Mucosa of stomach (tissue), 1 donor: ENCODE measurements at regions not wholly inside any gene's neighbourhood (a gene's known extent, or its start where the extent isn't known, plus 50 kb on each side); places are given as distances from the start of the nearest gene placed in this dataset.

ENCODE experiments used
- H3K27me3 ChIP-seq: one replicate; pipeline ENCODE4 v1.7.0; 2013; ENCODE audit warnings: mild to moderate bottlenecking, low read length; ENCODE audit not compliant: control insufficient read depth, insufficient read depth
- H3K36me3 ChIP-seq: one replicate; pipeline ENCODE4 v1.7.0; 2013; ENCODE audit warnings: low read length; ENCODE audit not compliant: control insufficient read depth, insufficient read depth
- H3K4me1 ChIP-seq: one replicate; pipeline ENCODE4 v1.7.0; 2013; ENCODE audit warnings: mild to moderate bottlenecking, low read length; ENCODE audit not compliant: control insufficient read depth, insufficient read depth
- H3K4me3 ChIP-seq: one replicate; pipeline ENCODE4 v1.7.0; 2013; ENCODE audit warnings: low read length
- H3K9ac ChIP-seq: one replicate; pipeline ENCODE4 v1.7.0; 2013; ENCODE audit warnings: mild to moderate bottlenecking, low read length, moderate library complexity
- H3K9me3 ChIP-seq: one replicate; pipeline ENCODE4 v1.7.0; 2013; ENCODE audit warnings: mild to moderate bottlenecking, low read length, moderate library complexity; ENCODE audit not compliant: control insufficient read depth
- donor health status: Pancreatic carcinoma.

GRCh38 chr6:169838346-169839028, 87.1 kb downstream of the ERMARD start:
- Histone ChIP-seq H3K9me3 (no peaks in the 10 kb centered on the region), H3K36me3 (no peaks in the 10 kb centered on the region), H3K4me1 (no peaks in the 10 kb centered on the region), H3K4me3 (no peak overlapping the region), H3K9ac (no peak overlapping the region), H3K27me3 (no peaks in the 10 kb centered on the region)

- Histone ChIP-seq H3K36me3 (no peaks in the 10 kb centered on the region), H3K4me3 (no peak overlapping the region), H3K9ac (no peak overlapping the region), H3K27me3 (no peaks in the 10 kb centered on the region), H3K9me3 (no peaks in the 10 kb centered on the region), H3K4me1 (peaks cover 4% of the 10 kb centered on the region)
Observed at GRCh38 chr6:169837529-169838250, 86.3 kb downstream of the ERMARD start.

- Histone ChIP-seq H3K36me3 (no peaks in the 10 kb centered on the region), H3K4me3 (no peak overlapping the region), H3K4me1 (peaks cover 16% of the 10 kb centered on the region), H3K9me3 (no peaks in the 10 kb centered on the region), H3K27me3 (peaks cover 5% of the 10 kb centered on the region), H3K9ac (no peak overlapping the region)
Observed at GRCh38 chr6:169833258-169833794, 81.9 kb downstream of the ERMARD start.

GRCh38 chr6:169832247-169832948, 81.0 kb downstream of the ERMARD start:
- H3K36me3 ChIP-seq: no peaks in the 10 kb centered on the region
- peak overlapping the region; percentile 33 for H3K9ac ChIP-seq
- peak overlapping the region; percentile 25 for H3K4me3 ChIP-seq
- H3K9me3 ChIP-seq: no peaks in the 10 kb centered on the region
- peaks cover 16% of the 10 kb centered on the region for H3K4me1 ChIP-seq
- peaks cover 5% of the 10 kb centered on the region for H3K27me3 ChIP-seq

GRCh38 chr6:169831450-169832246, 80.2 kb downstream of the ERMARD start:
- H3K9me3 ChIP-seq: no peaks in the 10 kb centered on the region
- peak overlapping the region; percentile 33 for H3K9ac ChIP-seq
- H3K4me1 ChIP-seq: peaks cover 16% of the 10 kb centered on the region
- peaks cover 5% of the 10 kb centered on the region for H3K27me3 ChIP-seq
- peak overlapping the region; percentile 25 for H3K4me3 ChIP-seq
- H3K36me3 ChIP-seq: no peaks in the 10 kb centered on the region
